Endothelial cell of umbilical vein (primary cell): ENCODE measurements at regions not wholly inside any gene's neighbourhood (a gene's known extent, or its start where the extent isn't known, plus 50 kb on each side); places are given as distances from the start of the nearest gene placed in this dataset.

Experiments used
- BruUV-seq: library from RNA; stranded (reverse); fragments of 400-500 nt; replicated peaks from 2 replicates; lab custom pipeline; 2021; lab: Mats Ljungman, UMichigan
- CTCF ChIA-PET: fragments of 300-600, 350-600 bp; sonication (Branson Sonifier 250); formaldehyde crosslinking; loops from one replicate; lab custom pipeline; 2021; ENCODE audit warnings: antibody characterized with exemption, inconsistent platforms; lab: Charles Lee
- POLR2A ChIA-PET: fragments of 300-600, 350-600 bp; sonication (Branson Sonifier 250); formaldehyde crosslinking; loops from one replicate; lab custom pipeline; 2021; ENCODE audit warnings: antibody characterized with exemption, inconsistent platforms; lab: Charles Lee
- DNase-seq: peaks from one replicate; pipeline ENCODE4 v3.0.0-alpha.2; 2011; ENCODE audit warnings: low read depth, low spot score
- FAIRE-seq: peaks from 2 replicates; lab custom pipeline; 2011; peaks lifted over from hg19 to GRCh38; lab: Jason Lieb, UNC
- H2AFZ ChIP-seq: 2 replicates; pipeline ENCODE4 v1.6.0; 2012; ENCODE audit warnings: low read depth, low read length, control low read depth, inconsistent platforms
- H3K27ac ChIP-seq: 2 replicates; pipeline ENCODE4 v1.5.1; 2011; ENCODE audit warnings: low read depth, mild to moderate bottlenecking, control low read depth, low read length, moderate library complexity; ENCODE audit not compliant: insufficient read depth
- H3K27me3 ChIP-seq, 2 experiments: 2 replicates each; pipeline versions ENCODE4 v1.6.0 to v1.6.1; 2011; ENCODE audit warnings: low read length in 2 of 2, mixed read lengths in 1 of 2; ENCODE audit not compliant: control insufficient read depth in 2 of 2, insufficient read depth in 2 of 2
- H3K36me3 ChIP-seq, 2 experiments: 2 replicates in 1 of 2; 3 replicates in 1 of 2; pipeline ENCODE4 v1.5.1; 2011; ENCODE audit warnings: low read length in 2 of 2, mild to moderate bottlenecking in 1 of 2, moderate library complexity in 1 of 2; ENCODE audit not compliant: control insufficient read depth in 2 of 2, insufficient read depth in 2 of 2; ENCODE audit errors: extremely low read depth in 1 of 2
- H3K4me1 ChIP-seq: 3 replicates; pipeline ENCODE4 v1.5.1; 2011; ENCODE audit warnings: mild to moderate bottlenecking, low read length; ENCODE audit not compliant: control insufficient read depth, insufficient read depth; ENCODE audit errors: extremely low read depth
- H3K4me2 ChIP-seq: 2 replicates; pipeline ENCODE4 v1.6.1; 2011; ENCODE audit warnings: low read length, control low read depth, mixed read lengths; ENCODE audit not compliant: insufficient read depth
- H3K4me3 ChIP-seq, 3 experiments: fragments of 200-600 bp in 1 of 3; sonication (generic), shearing (Covaris generic) in 1 of 3; replicated peaks in 1 of 3; 2 replicates each; pipeline ENCODE4 v1.5.1; 2011 to 2016; ENCODE audit warnings: control low read depth in 3 of 3, low read length in 3 of 3, mild to moderate bottlenecking in 2 of 3, inconsistent platforms in 1 of 3, low read depth in 1 of 3, moderate library complexity in 1 of 3; ENCODE audit not compliant: insufficient read depth in 1 of 3
- H3K79me2 ChIP-seq: 2 replicates; pipeline ENCODE4 v1.6.0; 2012; ENCODE audit warnings: low read length, inconsistent platforms; ENCODE audit not compliant: control insufficient read depth, insufficient read depth
- H3K9ac ChIP-seq: replicated peaks from 2 replicates; pipeline ENCODE3; 2011; ENCODE audit warnings: low read length, control low read depth; ENCODE audit not compliant: insufficient read depth; ENCODE audit errors: extremely low read depth
- H3K9me1 ChIP-seq: replicated peaks from 3 replicates; pipeline ENCODE4 v1.6.0; 2011; ENCODE audit warnings: mild to moderate bottlenecking, low read length; ENCODE audit not compliant: control insufficient read depth, insufficient read depth; ENCODE audit errors: extremely low read depth
- H3K9me3 ChIP-seq: replicated peaks from 2 replicates; pipeline ENCODE4 v1.5.1; 2012; ENCODE audit warnings: low read length, inconsistent platforms; ENCODE audit not compliant: control insufficient read depth, insufficient read depth
- H4K20me1 ChIP-seq: replicated peaks from 2 replicates; pipeline ENCODE3; 2011; ENCODE audit warnings: mild to moderate bottlenecking, low read length; ENCODE audit not compliant: control insufficient read depth, insufficient read depth; ENCODE audit errors: extremely low read depth
- EZH2 ChIP-seq: IDR thresholded peaks from 2 replicates; pipeline ENCODE4 v1.6.1; 2012; ENCODE audit warnings: borderline replicate concordance, low read depth, mild to moderate bottlenecking, moderate library complexity, low read length, inconsistent platforms; ENCODE audit not compliant: severe bottlenecking
- FOS ChIP-seq: IDR thresholded peaks from 2 replicates; pipeline ENCODE4 v1.6.1; 2011; ENCODE audit warnings: mild to moderate bottlenecking, low read length, moderate library complexity, borderline replicate concordance; ENCODE audit not compliant: insufficient read depth
- GATA2 ChIP-seq: IDR thresholded peaks from 2 replicates; pipeline ENCODE4 v1.7.0; 2011; ENCODE audit warnings: low read depth, mild to moderate bottlenecking, moderate library complexity, mixed read lengths, low read length; ENCODE audit not compliant: insufficient read length, insufficient read depth
- POLR2A ChIP-seq: IDR thresholded peaks from 2 replicates; pipeline ENCODE4 v1.6.1; 2012; ENCODE audit warnings: low read depth, mild to moderate bottlenecking, control low read depth, low read length
- dilution Hi-C: fragments of 300-500 bp; cut with MboI; formaldehyde crosslinking; loops from one replicate; pipeline ENCODE4 v1.15.0; 2019; ENCODE audit warnings: low sequenced_read_pairs; ENCODE audit not compliant: extremely low pct_ligation_motif_present
- intact Hi-C: fragments of 100-400 bp; cut with micrococcal nuclease; formaldehyde crosslinking; loops from one replicate; pipeline ENCODE4 v1.10.0; 2022
- TF ChIP-seq, protein P1 (sequence below): IDR thresholded peaks from 2 replicates; pipeline ENCODE4 v1.6.1; 2011; ENCODE audit not compliant: insufficient read depth, insufficient read length
- TF ChIP-seq, protein P2 (sequence below), 2 donors: IDR thresholded peaks; 1 replicate in 1 of 2; 2 replicates in 1 of 2; pipeline ENCODE4 v1.5.1; 2011; ENCODE audit warnings: low read length in 2 of 2, mild to moderate bottlenecking in 2 of 2, moderate library complexity in 2 of 2, control low read depth in 1 of 2, inconsistent platforms in 1 of 2, low read depth in 1 of 2; ENCODE audit not compliant: insufficient read depth in 1 of 2; ENCODE audit errors: extremely low read depth in 1 of 2

- no peak overlapping the region for H3K4me3 ChIP-seq
- no peaks in the 10 kb centered on the region for H4K20me1 ChIP-seq
- H3K79me2 ChIP-seq, result no peaks in the 10 kb centered on the region
- DNase-seq (no peak), FAIRE-seq (no peak)
- POLR2A ChIA-PET, result no interaction called here
- H3K9ac ChIP-seq, result no peak overlapping the region
- H3K4me2 ChIP-seq, result no peak overlapping the region
- no TSS peak for BruUV-seq
- no peak overlapping the region for H3K27ac ChIP-seq
- intact Hi-C loops, result no loop called here
- CTCF ChIA-PET, result no interaction called here
- no peak overlapping the region for H2AFZ ChIP-seq
- TF ChIP-seq EZH2 (no peak), GATA2 (no peak), POLR2A (no peak), FOS (no peak)
- dilution Hi-C loops, result no loop called here
- no peaks in the 10 kb centered on the region for H3K4me1 ChIP-seq
- H3K36me3 ChIP-seq, result no peaks in the 10 kb centered on the region
- no peaks in the 10 kb centered on the region for H3K9me1 ChIP-seq
- H3K9me3 ChIP-seq, result peaks cover 1% of the 10 kb centered on the region
- no peaks in the 10 kb centered on the region for H3K27me3 ChIP-seq
Observed at GRCh38 chr11:25583596-25583995, 748.3 kb upstream of the ANO3 start.

DNA sequence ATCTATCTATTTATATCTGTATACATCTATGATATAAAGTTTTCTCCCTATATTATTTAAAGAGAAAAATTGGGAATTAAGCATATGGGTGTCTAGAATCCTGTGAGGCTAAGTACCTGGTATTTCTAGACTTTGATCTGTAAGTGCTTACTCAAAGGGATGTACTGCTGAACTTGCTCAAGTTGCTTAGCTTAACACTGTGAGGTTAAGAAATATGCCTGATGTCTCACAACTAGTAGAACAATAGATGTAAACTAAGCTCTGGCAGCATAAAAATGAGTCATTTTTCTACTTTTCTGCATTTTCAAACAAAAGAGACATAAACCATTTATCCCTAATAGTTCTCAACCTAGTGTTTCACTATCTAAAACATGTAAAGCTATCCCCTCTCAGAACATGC lies 744.4 kb upstream of the ANO3 start:
- peaks cover 3% of the 10 kb centered on the region for H3K9me3 ChIP-seq
- ChIA-PET POLR2A (no interaction called here), CTCF (no interaction called here)
- H4K20me1 ChIP-seq, result no peaks in the 10 kb centered on the region
- DNase-seq (no peak), FAIRE-seq (no peak)
- H3K27ac ChIP-seq, result no peak overlapping the region
- intact Hi-C loops (no loop called here), dilution Hi-C loops (no loop called here)
- H3K4me1 ChIP-seq, result no peaks in the 10 kb centered on the region
- no peak overlapping the region for H3K9ac ChIP-seq
- H3K9me1 ChIP-seq, result no peaks in the 10 kb centered on the region
- no peaks in the 10 kb centered on the region for H3K27me3 ChIP-seq
- TF ChIP-seq EZH2, result no peak
- TF ChIP-seq, protein P1, sequence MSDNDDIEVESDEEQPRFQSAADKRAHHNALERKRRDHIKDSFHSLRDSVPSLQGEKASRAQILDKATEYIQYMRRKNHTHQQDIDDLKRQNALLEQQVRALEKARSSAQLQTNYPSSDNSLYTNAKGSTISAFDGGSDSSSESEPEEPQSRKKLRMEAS, result no peak
- TF ChIP-seq, protein P2, sequence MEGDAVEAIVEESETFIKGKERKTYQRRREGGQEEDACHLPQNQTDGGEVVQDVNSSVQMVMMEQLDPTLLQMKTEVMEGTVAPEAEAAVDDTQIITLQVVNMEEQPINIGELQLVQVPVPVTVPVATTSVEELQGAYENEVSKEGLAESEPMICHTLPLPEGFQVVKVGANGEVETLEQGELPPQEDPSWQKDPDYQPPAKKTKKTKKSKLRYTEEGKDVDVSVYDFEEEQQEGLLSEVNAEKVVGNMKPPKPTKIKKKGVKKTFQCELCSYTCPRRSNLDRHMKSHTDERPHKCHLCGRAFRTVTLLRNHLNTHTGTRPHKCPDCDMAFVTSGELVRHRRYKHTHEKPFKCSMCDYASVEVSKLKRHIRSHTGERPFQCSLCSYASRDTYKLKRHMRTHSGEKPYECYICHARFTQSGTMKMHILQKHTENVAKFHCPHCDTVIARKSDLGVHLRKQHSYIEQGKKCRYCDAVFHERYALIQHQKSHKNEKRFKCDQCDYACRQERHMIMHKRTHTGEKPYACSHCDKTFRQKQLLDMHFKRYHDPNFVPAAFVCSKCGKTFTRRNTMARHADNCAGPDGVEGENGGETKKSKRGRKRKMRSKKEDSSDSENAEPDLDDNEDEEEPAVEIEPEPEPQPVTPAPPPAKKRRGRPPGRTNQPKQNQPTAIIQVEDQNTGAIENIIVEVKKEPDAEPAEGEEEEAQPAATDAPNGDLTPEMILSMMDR (IDR thresholded peaks at IDR 0.05; ENCODE audit: extremely low read depth in 1 of 2, insufficient read depth in 1 of 2, low read depth in 1 of 2, low read length in 2 of 2), result no peak
- H2AFZ ChIP-seq, result no peak overlapping the region
- H3K36me3 ChIP-seq, result no peaks in the 10 kb centered on the region
- H3K79me2 ChIP-seq, result no peaks in the 10 kb centered on the region
- no peak overlapping the region for H3K4me2 ChIP-seq
- no TSS peak for BruUV-seq
- no peak overlapping the region for H3K4me3 ChIP-seq
